Endothelial cell of umbilical vein (primary cell): ENCODE measurements at regions not wholly inside any gene's neighbourhood (a gene's known extent, or its start where the extent isn't known, plus 50 kb on each side); places are given as distances from the start of the nearest gene placed in this dataset.

Experiments
- BruUV-seq: library from RNA; stranded (reverse); fragments of 400-500 nt; replicated peaks from 2 replicates; lab custom pipeline; 2021; lab: Mats Ljungman, UMichigan
- CTCF ChIA-PET: fragments of 300-600, 350-600 bp; sonication (Branson Sonifier 250); formaldehyde crosslinking; loops from one replicate; lab custom pipeline; 2021; ENCODE audit warnings: antibody characterized with exemption, inconsistent platforms; lab: Charles Lee
- POLR2A ChIA-PET: fragments of 300-600, 350-600 bp; sonication (Branson Sonifier 250); formaldehyde crosslinking; loops from one replicate; lab custom pipeline; 2021; ENCODE audit warnings: antibody characterized with exemption, inconsistent platforms; lab: Charles Lee
- DNase-seq: peaks from one replicate; pipeline ENCODE4 v3.0.0-alpha.2; 2011; ENCODE audit warnings: low read depth, low spot score
- FAIRE-seq: peaks from 2 replicates; lab custom pipeline; 2011; peaks lifted over from hg19 to GRCh38; lab: Jason Lieb, UNC
- H2AFZ ChIP-seq: 2 replicates; pipeline ENCODE4 v1.6.0; 2012; ENCODE audit warnings: low read depth, low read length, control low read depth, inconsistent platforms
- H3K27ac ChIP-seq: 2 replicates; pipeline ENCODE4 v1.5.1; 2011; ENCODE audit warnings: low read depth, mild to moderate bottlenecking, control low read depth, low read length, moderate library complexity; ENCODE audit not compliant: insufficient read depth
- H3K27me3 ChIP-seq, 2 experiments: 2 replicates each; pipeline versions ENCODE4 v1.6.0 to v1.6.1; 2011; ENCODE audit warnings: low read length in 2 of 2, mixed read lengths in 1 of 2; ENCODE audit not compliant: control insufficient read depth in 2 of 2, insufficient read depth in 2 of 2
- H3K36me3 ChIP-seq, 2 experiments: 2 replicates in 1 of 2; 3 replicates in 1 of 2; pipeline ENCODE4 v1.5.1; 2011; ENCODE audit warnings: low read length in 2 of 2, mild to moderate bottlenecking in 1 of 2, moderate library complexity in 1 of 2; ENCODE audit not compliant: control insufficient read depth in 2 of 2, insufficient read depth in 2 of 2; ENCODE audit errors: extremely low read depth in 1 of 2
- H3K4me1 ChIP-seq: 3 replicates; pipeline ENCODE4 v1.5.1; 2011; ENCODE audit warnings: mild to moderate bottlenecking, low read length; ENCODE audit not compliant: control insufficient read depth, insufficient read depth; ENCODE audit errors: extremely low read depth
- H3K4me2 ChIP-seq: 2 replicates; pipeline ENCODE4 v1.6.1; 2011; ENCODE audit warnings: low read length, control low read depth, mixed read lengths; ENCODE audit not compliant: insufficient read depth
- H3K4me3 ChIP-seq, 3 experiments: fragments of 200-600 bp in 1 of 3; sonication (generic), shearing (Covaris generic) in 1 of 3; replicated peaks in 1 of 3; 2 replicates each; pipeline ENCODE4 v1.5.1; 2011 to 2016; ENCODE audit warnings: control low read depth in 3 of 3, low read length in 3 of 3, mild to moderate bottlenecking in 2 of 3, inconsistent platforms in 1 of 3, low read depth in 1 of 3, moderate library complexity in 1 of 3; ENCODE audit not compliant: insufficient read depth in 1 of 3
- H3K79me2 ChIP-seq: 2 replicates; pipeline ENCODE4 v1.6.0; 2012; ENCODE audit warnings: low read length, inconsistent platforms; ENCODE audit not compliant: control insufficient read depth, insufficient read depth
- H3K9ac ChIP-seq: replicated peaks from 2 replicates; pipeline ENCODE3; 2011; ENCODE audit warnings: low read length, control low read depth; ENCODE audit not compliant: insufficient read depth; ENCODE audit errors: extremely low read depth
- H3K9me1 ChIP-seq: replicated peaks from 3 replicates; pipeline ENCODE4 v1.6.0; 2011; ENCODE audit warnings: mild to moderate bottlenecking, low read length; ENCODE audit not compliant: control insufficient read depth, insufficient read depth; ENCODE audit errors: extremely low read depth
- H3K9me3 ChIP-seq: replicated peaks from 2 replicates; pipeline ENCODE4 v1.5.1; 2012; ENCODE audit warnings: low read length, inconsistent platforms; ENCODE audit not compliant: control insufficient read depth, insufficient read depth
- H4K20me1 ChIP-seq: replicated peaks from 2 replicates; pipeline ENCODE3; 2011; ENCODE audit warnings: mild to moderate bottlenecking, low read length; ENCODE audit not compliant: control insufficient read depth, insufficient read depth; ENCODE audit errors: extremely low read depth
- EZH2 ChIP-seq: IDR thresholded peaks from 2 replicates; pipeline ENCODE4 v1.6.1; 2012; ENCODE audit warnings: borderline replicate concordance, low read depth, mild to moderate bottlenecking, moderate library complexity, low read length, inconsistent platforms; ENCODE audit not compliant: severe bottlenecking
- FOS ChIP-seq: IDR thresholded peaks from 2 replicates; pipeline ENCODE4 v1.6.1; 2011; ENCODE audit warnings: mild to moderate bottlenecking, low read length, moderate library complexity, borderline replicate concordance; ENCODE audit not compliant: insufficient read depth
- GATA2 ChIP-seq: IDR thresholded peaks from 2 replicates; pipeline ENCODE4 v1.7.0; 2011; ENCODE audit warnings: low read depth, mild to moderate bottlenecking, moderate library complexity, mixed read lengths, low read length; ENCODE audit not compliant: insufficient read length, insufficient read depth
- JUN ChIP-seq: IDR thresholded peaks from 2 replicates; pipeline ENCODE4 v1.6.1; 2011; ENCODE audit warnings: borderline replicate concordance, low read depth; ENCODE audit not compliant: insufficient read length, insufficient read depth
- MAX ChIP-seq: IDR thresholded peaks from 2 replicates; pipeline ENCODE4 v1.6.1; 2011; ENCODE audit not compliant: insufficient read depth, insufficient read length
- MYC ChIP-seq: IDR thresholded peaks from one replicate; pipeline ENCODE4 v1.6.1; 2011; ENCODE audit warnings: mild to moderate bottlenecking, low read depth, low read length
- POLR2A ChIP-seq: IDR thresholded peaks from 2 replicates; pipeline ENCODE4 v1.6.1; 2012; ENCODE audit warnings: low read depth, mild to moderate bottlenecking, control low read depth, low read length
- dilution Hi-C: fragments of 300-500 bp; cut with MboI; formaldehyde crosslinking; loops from one replicate; pipeline ENCODE4 v1.15.0; 2019; ENCODE audit warnings: low sequenced_read_pairs; ENCODE audit not compliant: extremely low pct_ligation_motif_present
- intact Hi-C: fragments of 100-400 bp; cut with micrococcal nuclease; formaldehyde crosslinking; loops from one replicate; pipeline ENCODE4 v1.10.0; 2022
- TF ChIP-seq, protein P1 (sequence below), 2 donors: IDR thresholded peaks; 1 replicate in 1 of 2; 2 replicates in 1 of 2; pipeline ENCODE4 v1.5.1; 2011; ENCODE audit warnings: low read length in 2 of 2, mild to moderate bottlenecking in 2 of 2, moderate library complexity in 2 of 2, control low read depth in 1 of 2, inconsistent platforms in 1 of 2, low read depth in 1 of 2; ENCODE audit not compliant: insufficient read depth in 1 of 2; ENCODE audit errors: extremely low read depth in 1 of 2

DNA sequence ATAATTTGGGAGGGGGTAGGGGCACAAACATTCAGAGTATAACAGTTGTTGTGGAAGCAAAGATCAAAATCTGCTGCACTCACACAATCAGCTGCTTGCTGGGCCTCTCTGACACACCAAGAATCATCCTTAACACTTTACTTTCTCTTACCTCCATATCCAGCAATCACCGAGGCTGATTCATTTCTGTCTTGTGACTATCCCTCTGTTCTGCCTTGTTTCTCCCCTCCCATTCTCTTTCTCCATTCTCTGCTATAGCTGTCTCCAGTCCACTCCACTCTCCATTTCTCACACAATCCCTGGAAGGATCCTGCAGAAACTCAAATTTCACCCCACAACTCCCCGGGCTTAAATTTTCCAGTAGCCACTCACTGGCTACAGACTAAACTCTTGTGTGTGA, 91.8 kb upstream of the NGF start:
- Histone ChIP-seq H3K36me3 (no peaks in the 10 kb centered on the region), H3K27ac (no peak overlapping the region), H2AFZ (no peak overlapping the region), H4K20me1 (no peaks in the 10 kb centered on the region), H3K9me1 (no peaks in the 10 kb centered on the region), H3K79me2 (no peaks in the 10 kb centered on the region), H3K4me1 (peaks cover 28% of the 10 kb centered on the region), H3K9ac (no peak overlapping the region), H3K4me3 (no peak overlapping the region), H3K4me2 (no peak overlapping the region), H3K27me3 (no peaks in the 10 kb centered on the region), H3K9me3 (no peaks in the 10 kb centered on the region)
- intact Hi-C loops: no loop called here
- no TSS peak for BruUV-seq
- DNase-seq (no peak), FAIRE-seq (no peak)
- dilution Hi-C loops: no loop called here
- CTCF ChIA-PET: no interaction called here
- no peak for TF ChIP-seq GATA2
- TF ChIP-seq JUN: no peak
- no peak for TF ChIP-seq MYC
- no peak for TF ChIP-seq EZH2
- TF ChIP-seq FOS: no peak
- no peak for TF ChIP-seq POLR2A
- TF ChIP-seq, protein P1, sequence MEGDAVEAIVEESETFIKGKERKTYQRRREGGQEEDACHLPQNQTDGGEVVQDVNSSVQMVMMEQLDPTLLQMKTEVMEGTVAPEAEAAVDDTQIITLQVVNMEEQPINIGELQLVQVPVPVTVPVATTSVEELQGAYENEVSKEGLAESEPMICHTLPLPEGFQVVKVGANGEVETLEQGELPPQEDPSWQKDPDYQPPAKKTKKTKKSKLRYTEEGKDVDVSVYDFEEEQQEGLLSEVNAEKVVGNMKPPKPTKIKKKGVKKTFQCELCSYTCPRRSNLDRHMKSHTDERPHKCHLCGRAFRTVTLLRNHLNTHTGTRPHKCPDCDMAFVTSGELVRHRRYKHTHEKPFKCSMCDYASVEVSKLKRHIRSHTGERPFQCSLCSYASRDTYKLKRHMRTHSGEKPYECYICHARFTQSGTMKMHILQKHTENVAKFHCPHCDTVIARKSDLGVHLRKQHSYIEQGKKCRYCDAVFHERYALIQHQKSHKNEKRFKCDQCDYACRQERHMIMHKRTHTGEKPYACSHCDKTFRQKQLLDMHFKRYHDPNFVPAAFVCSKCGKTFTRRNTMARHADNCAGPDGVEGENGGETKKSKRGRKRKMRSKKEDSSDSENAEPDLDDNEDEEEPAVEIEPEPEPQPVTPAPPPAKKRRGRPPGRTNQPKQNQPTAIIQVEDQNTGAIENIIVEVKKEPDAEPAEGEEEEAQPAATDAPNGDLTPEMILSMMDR (IDR thresholded peaks at IDR 0.05; ENCODE audit: extremely low read depth in 1 of 2, insufficient read depth in 1 of 2, low read depth in 1 of 2, low read length in 2 of 2): no peak
- no peak for TF ChIP-seq MAX
- POLR2A ChIA-PET: no interaction called here
